ENCODE measurements at regions not wholly inside any gene's neighbourhood (a gene's known extent, or its start where the extent isn't known, plus 50 kb on each side); places are given as distances from the start of the nearest gene placed in this dataset.
"Not testable (repeated sequence)": the region's sequence is repeated elsewhere in the genome, so short reads cannot be mapped to it uniquely, and the experiment has no call there.

DNA sequence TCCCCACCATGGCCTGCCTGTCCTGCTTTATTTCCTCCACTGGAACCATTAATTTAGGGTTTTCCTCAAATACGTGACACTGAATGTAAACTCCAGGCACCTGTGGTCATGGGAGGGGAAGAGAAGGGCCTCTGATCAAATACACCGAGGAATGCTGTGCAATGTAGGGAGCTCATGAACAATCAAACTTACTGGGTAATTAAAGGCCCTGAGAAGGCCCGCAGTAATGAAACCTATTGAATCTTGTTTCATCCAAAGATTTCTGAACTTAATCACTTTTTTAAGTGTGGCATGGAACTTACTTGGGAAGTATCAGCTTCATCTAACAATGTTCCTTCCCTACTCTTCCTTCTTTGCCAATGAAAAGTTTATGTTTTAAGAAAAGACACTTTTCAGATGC, 299.8 kb downstream of the MIAT start:
- no peak for DNase-seq (ENCODE audit: low read depth in 4 of 4, low spot score in 3 of 4)

DNA sequence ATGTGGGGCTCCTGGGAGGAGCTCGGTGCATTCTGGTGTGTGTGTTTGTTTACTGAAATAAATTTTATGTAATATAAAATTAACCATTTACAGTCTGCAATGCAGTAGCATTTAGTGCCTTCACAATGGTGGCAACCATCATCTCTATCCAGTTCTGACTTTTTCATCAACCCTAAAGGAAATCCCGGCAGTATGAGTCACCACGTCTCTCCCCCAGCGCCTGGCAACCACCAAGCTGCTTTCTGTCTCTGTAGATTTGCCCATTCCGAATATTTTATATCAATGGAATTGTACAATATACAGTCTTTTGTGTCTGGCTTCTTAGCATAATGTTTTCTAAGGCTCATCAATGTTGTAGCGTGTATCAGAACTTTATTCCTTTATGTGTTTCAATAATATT, 300.5 kb downstream of the MIAT start:
- no peak for DNase-seq (ENCODE audit: low read depth in 4 of 4, low spot score in 3 of 4)

DNA sequence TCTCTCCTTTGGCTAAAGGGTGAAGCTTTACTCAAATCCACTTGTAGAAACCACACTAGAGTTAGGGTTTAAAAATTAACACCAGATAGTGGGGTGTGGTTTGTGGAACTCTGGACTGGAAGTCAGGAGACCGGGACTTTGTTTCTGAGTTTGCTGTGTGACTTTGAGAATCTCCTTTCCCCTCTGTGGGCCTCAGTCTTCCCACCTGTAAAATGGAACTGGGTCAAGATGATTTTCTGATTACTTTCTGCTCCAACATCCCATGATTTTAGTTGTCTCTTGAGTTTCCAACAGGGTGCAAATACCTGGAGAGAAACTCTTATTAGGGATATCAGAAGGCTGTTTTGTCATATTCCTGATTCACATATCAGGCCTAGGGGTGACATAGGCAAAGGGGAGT, 301.0 kb downstream of the MIAT start:
- DNase-seq (ENCODE audit: low read depth in 4 of 4, low spot score in 3 of 4): no peak

DNA sequence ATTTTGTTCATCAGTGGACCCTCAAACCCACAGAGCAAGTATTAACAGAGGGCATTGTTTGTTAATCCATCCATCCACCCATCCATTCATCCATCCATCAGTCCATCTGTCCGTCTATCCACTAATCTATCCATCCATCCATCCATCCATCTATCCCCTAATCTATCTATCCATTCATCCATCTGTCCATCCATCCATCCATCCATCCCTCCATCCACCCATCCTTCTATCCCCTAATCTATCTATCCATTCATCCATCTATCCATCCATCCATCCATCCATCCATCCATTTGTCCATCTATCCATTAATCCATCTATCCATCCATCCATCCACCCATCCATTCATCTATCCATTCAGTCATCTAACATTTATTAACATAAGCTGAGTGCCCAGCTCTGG, 307.3 kb downstream of the MIAT start:
- DNase-seq (ENCODE audit: low read depth in 4 of 4, low spot score in 3 of 4): no peak

DNA sequence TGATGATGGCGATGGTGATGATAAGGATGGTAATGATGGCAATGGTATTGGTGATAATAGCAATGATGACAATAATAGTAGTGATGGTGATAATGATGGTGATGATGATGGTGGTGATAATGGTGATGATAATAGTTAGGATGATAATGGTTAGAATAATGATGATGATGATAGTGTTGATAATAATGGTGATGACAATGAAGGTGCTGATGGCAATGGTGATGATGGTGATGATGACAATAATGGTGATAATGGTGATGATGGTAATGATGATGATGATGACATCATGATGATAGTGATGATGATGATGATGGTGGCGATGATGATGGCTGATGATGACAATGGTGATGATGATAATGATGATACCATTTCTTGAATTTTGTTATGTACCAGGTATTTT, 309.9 kb downstream of the MIAT start:
- DNase-seq (ENCODE audit: low read depth in 4 of 4, low spot score in 3 of 4): no peak

DNA sequence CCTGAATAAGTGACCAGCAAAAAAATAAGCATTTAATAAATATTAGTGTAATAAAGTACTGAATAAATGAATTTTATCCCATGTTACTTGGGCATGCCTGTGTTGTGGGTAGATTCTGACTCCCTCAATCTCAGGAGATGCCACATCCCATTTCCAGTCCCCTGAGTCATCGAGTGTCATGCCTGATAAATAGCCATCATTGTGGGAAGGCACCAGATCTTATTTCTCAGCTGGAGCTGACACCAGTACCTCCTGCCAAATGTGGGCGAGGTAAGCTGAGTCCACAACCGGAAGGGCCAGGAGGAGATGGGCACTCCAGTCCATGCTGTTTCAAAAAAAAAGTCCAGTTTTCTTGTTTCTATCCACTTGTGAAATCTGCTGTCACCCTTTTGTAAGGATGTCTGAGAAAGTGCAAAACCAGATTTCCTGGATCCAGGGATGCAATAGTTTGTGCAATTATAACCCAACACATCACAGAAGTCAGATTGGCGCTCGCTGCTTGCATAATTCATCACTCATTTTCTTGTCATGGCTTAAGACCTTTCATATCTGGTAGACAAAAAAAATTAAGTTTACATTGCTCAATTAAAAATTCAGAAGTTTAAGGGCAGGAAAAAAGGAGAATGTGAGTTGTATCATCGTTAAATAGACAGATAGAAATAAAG, 311.6 kb downstream of the MIAT start:
- DNase-seq (ENCODE audit: low read depth in 4 of 4, low spot score in 3 of 4): no peak

DNA sequence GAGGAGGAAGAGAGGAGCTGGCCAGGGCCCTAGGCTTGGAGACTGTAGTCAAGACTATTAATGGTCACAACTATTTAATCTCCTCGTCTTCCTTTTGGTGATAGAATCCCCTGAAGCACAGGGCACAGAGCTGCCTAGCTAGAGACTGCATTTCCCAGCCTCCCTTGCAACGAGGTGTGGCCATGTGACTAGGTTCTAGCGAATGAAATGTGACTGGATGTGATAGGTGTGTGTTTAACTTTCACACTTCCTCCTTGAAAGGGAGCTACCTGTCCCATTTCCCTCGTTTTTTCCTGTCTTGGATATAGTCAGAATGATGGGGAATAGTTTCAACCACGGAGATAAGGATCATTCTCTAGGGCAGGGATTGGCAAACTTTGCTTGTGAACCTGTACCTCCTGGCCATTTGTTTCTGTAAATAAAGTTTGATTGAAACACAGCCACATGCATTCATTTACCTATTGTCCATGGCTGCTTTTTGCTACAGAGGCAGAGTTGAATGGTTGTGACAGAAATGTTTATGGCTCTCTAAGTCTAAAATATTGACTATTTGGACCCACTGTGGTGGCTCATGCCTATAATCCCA, 313.5 kb downstream of the MIAT start:
- no peak for DNase-seq (ENCODE audit: low read depth in 4 of 4, low spot score in 3 of 4)

DNA sequence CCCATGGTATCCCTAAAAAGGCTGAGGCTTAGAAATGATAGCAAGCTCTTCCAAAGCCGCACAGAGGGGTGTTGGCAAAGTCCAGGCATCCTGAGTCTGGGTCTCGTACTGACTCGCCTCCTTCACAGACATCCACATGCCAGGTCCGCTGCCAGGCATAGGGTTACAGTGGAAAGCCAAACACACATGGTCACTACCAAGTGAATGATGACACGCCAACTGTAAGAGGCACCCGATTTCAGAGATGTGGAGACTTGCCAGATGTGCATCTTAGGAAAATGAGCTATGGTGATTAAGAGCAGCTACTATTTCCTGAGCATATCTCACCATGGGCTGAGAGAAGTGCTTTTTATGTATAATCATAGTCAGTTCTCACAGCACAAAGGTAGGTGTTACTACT, 314.9 kb downstream of the MIAT start:
- DNase-seq (ENCODE audit: low read depth in 4 of 4, low spot score in 3 of 4): no peak

DNA sequence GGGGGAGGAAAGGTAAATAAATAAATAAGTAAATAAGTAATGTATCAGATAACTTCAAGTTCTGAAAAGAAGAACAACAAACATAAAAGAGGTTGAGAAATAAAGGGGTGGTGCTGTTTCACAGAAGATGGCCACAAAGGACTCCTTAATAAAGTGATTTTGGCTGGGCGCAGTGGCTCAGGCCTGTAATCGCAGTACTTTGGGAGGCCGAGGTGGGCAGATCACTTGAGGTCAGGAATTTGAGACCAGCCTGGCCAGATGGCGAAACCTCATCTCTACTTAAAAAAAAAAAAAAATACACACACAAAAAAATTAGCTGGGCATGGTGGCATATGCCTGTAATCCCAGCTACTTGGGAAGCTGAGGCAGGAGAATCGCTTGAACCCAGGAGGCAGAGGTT, 315.5 kb downstream of the MIAT start:
- DNase-seq (ENCODE audit: low read depth in 4 of 4, low spot score in 3 of 4): not testable (repeated sequence)

DNA sequence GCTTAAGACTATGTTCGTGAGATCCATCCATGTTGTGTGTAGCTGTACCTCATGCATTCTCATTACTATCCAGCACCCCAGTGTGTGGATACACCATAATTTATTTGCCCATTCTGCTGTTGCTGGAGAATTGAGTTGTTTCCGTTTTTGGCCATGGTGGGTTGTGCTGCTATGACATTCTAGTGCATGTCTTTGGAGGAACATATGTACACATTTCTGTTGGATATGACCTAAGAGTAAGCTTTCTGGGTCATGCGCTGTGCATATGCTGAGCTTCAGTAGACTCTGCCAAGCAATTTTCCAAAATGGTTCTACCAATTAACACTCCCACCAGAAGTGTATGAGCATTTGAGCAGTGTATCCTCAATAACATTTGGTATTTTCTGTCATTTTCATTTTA, 316.6 kb downstream of the MIAT start:
- DNase-seq (ENCODE audit: low read depth in 4 of 4, low spot score in 3 of 4): no peak

DNA sequence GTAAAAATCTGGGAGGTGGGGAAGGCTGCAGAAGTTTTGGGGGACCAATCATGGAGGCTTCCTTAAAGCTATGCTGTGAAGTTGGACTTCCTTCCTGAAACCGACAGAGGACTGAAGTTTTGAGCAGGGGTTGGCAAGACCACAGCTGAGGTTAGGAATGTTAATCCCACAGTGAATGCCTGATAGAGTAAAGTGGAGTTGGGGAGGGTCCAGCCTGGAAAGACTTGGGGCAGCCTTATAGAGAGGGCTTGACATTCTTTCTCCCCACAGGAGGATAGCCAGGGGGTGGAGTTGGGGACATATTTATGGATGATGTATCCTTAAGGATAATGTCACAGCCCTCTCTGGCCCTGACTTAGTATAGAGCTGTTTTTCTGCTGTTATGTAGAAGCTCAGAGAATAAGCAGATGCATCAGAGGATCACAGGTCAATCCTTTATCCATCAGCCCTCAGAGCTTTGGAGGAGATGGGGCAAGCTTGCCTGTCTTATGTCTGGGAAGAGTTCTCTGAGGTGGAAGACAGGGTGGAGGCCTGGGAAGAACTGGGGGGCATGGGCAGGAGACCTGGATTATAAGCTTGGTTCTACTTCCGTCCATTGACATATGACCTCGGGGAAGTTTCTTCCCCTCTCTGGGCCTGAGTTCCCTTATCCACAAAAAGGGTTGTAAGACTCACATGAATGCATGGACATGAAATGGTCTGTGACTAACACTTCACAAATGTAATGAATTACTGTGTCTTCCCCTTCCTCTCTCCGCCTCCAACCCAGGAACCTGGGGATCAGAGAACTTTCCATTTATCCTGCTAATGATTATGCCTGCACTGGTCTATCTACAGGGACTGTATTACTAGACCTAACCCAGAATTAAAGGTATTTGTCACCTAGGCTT, 317.8 kb downstream of the MIAT start:
- no peak for DNase-seq (ENCODE audit: low read depth in 4 of 4, low spot score in 3 of 4)

DNA sequence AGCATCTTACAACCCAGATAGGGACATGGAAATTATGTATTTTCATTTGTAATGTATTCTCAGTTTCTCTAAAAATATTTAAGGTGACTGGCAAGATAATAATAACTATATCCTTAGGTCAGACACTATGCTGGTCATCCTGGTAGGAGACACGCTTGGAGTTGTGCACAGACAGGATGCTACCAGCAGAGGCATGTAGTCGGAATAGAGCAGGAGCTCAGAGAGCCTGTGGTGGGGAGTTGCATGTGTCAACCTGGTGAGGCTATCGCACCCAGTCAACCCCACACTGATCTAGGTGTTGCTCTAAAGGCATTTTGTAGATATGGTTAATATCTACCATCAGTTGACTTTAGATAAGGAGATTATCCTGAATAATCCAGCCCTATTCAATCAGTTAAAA, 318.5 kb downstream of the MIAT start:
- no peak for DNase-seq (ENCODE audit: low read depth in 4 of 4, low spot score in 3 of 4)

DNA sequence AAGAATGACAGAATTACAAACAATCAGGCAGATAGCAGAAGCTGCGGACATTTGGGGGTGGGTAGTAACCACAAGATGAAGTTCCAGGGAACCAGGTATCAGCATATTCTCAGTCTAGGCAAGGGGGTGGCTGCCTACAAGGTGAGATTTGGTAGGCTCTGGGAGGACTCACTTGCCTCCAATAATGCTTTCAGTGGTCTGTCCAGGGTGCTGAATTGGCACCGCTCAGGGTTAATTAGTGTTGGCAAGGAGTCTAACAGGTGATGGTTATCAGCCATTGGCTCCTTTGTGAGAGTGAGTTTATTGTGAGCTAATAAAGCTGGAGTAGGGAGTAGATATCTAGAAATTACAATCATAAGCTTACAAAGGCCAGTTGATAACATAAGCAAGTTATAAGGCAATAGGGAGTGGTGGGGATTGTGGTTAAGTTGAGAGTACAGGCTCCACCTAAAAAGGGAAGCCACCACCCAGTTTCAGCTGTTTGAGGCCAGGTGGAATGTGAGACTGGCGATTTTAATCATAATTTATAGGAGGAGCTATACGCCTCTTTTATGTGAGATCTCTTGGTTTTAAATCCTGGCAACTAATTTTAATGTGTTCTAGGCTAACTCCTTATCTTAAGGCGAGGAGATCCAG, 320.5 kb downstream of the MIAT start:
- DNase-seq (ENCODE audit: low read depth in 4 of 4, low spot score in 3 of 4): no peak

DNA sequence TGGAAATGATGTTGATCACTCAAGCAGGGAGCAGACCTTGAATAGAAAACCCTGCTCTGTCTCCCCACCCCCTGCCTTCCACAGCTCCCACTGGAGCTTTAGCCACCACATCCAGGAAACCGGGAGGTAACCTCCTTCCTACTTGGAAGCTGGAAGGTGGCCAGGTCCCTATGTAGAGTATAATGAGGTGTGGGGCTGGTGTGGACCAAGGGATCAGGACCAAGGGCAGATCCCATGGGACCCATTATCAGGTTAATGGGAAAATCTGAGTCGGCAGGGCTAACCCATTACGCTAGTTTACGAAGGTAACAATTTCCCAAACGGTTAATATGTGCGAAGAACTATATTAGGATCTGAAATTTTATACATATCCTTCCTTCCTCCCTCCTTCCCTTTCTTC, 321.9 kb downstream of the MIAT start:
- DNase-seq (ENCODE audit: low read depth in 4 of 4, low spot score in 3 of 4): no peak

DNA sequence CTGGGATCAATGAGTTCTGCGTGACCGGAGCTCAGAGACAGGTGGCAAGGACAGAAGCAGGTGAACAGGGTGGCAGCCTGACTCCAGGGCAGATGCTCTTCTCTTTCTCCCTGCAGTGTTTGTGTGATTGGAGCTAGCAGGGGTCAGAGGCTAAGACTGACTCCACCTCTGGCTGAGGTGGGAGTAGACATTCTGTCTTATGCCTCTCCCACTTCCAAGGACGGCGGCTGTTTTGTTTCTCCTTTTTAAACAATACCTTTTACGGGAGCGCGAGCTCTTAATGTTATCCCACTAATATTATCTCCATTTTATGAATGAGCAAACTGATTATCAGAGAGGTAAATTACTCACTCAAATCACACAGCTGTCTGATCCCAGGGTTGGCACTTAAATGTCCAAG, 323.7 kb downstream of the MIAT start:
- no peak for DNase-seq (ENCODE audit: low read depth in 4 of 4, low spot score in 3 of 4)

DNA sequence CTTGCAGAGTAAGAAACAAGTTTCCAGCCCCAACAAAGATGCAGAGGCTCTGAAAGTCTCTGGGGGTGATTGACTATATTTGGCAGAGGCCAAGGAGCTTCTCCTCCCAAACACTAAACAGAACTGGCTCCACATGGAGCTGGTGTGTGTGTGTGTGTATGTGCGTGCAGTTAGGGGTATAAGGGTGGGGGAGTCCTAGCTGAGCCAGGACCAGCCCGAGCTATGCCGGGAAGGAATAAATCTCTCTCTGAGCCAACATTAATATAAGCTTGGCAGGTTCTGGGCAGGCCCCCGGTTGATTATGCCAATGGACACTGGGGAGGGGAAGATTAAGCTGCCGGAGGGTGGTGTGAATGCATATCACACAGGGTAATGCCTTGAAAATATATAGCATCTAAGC, 324.2 kb downstream of the MIAT start:
- DNase-seq (ENCODE audit: low read depth in 4 of 4, low spot score in 3 of 4): no peak

DNA sequence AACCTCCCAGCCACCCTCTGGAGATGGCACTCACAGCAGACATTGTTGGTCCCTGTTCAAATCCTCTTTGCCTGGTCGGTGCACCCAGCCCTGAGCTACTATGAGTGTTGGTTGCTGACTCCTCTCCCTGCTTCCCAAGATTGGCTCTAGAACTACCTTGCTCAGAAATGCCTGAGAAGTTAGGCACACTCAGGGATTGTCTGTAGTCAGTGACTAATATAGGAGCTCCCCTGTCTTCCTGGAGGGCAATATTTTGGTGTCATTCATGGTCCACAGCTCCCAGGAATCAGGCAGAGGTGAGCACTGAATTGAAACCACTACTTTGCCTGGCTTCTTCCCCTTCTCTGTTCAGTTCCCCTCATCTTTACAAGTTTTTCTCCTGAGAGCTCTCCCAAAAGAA, 325.9 kb downstream of the MIAT start:
- DNase-seq (ENCODE audit: low read depth in 4 of 4, low spot score in 3 of 4): no peak

DNA sequence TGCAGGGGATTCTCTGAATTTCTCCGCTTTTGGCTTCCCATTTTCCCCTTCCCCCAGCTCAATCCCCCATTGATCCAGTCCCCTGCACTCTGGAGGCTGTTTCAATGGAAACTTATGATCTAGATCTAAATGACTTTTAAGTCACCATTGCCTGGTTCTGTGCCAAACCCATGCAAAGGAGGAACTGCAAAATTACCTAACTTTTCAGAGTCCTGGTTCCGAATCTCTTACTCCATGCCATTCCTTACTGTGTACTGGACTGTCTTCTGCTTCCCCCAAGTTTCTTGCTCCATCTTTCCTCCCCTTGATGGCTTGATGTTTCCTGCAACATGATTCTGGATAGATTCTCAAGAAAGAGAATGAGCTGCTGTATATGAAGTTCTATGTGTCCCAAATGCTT, 327.8 kb downstream of the MIAT start:
- DNase-seq (ENCODE audit: low read depth in 4 of 4, low spot score in 3 of 4): no peak

DNA sequence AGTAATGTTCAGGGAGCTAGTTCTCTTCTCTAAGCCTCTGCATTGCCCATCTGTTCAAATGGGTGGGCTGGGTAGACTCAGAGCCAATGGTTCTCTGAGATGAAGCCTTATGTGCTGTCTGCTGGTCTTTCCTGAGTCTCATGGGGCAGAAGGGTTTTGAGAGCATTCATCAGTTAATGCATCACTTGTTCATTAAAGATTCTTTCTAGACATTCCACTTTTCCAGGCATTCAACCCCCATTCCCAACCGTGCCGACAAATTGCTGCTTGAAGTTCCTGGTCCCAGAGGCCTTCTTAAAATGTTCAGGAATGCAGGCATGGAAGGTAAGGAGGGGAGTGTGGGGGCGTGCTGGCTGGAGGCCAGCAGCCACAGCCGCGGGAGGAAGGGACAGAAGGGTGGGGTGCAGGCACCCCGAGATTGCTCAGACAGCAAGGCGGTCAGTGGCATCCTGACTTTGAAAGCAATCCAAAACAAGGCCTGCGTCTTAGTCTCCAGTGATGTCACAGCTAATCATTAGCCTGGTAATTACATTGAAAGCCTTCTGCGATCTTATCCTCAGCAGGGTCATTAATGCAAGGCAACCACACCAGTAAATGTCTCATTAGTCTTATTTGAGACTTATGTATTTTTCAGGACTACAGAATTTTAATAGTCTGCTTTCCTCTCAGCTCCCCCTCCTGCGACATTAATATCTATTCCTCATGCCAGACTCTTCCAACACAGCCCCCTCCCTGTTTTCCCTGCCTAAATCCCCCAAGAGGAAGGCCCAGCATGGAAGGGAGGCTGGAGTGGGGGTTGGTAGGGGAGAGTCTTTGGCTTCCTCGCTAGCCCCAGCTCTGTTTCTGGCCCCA, 328.8 kb downstream of the MIAT start:
- DNase-seq (ENCODE audit: low read depth in 4 of 4, low spot score in 3 of 4): no peak

DNA sequence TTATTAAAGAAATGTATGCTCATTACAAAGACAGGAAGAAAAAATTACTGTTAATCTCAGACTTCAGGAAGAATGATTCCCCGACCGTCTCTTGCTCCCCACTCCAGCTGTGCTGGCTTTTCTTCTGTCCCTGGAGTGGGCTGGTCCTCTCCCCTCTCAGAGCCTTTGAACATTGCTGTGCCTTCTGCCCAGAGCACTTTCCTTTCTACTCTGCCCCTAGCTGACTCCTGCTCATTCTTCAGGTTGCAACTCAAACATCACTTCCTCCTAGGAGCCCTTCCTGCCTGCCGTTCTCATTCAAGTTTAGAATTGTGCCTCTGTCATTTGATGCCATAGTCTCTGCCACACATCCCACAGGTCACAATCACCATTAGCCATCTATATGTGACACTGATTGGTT, 329.5 kb downstream of the MIAT start:
- no peak for DNase-seq (ENCODE audit: low read depth in 4 of 4, low spot score in 3 of 4)

Data from left renal pelvis (tissue), 4 donors.